Astrocyte (in vitro differentiated cells and primary cell): ENCODE measurements at regions not wholly inside any gene's neighbourhood (a gene's known extent, or its start where the extent isn't known, plus 50 kb on each side); places are given as distances from the start of the nearest gene placed in this dataset.

Source experiments
- EZH2 ChIP-seq: IDR thresholded peaks from 2 replicates; pipeline ENCODE4 v1.6.1; 2012; ENCODE audit warnings: mild to moderate bottlenecking, low read length, inconsistent platforms; ENCODE audit not compliant: insufficient read depth
- TF ChIP-seq, protein P1 (sequence below): IDR thresholded peaks from 2 replicates; pipeline ENCODE4 v1.5.1; 2011; ENCODE audit warnings: low read depth, mild to moderate bottlenecking, inconsistent platforms, low read length, moderate library complexity; ENCODE audit not compliant: insufficient read depth

DNA sequence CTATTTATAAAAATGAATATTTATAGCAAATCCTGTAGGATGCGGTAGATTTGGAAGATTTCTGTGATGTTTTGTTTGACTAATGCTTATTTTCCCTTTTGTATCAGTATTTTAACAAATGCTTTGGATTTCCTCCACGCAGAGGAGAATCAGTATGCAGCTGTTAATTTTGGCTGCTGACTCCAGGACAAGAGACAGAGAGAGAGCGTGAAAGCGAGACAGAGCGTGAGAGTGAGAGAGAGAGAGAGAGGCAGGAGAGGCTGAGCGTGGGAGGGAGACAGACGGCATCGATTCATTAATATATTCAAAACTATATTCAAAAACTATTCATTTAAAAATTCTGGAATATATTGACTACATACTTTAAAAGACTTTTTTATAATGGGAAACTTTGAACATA lies 62.5 kb downstream of the RRM2 start:
- TF ChIP-seq, protein P1, sequence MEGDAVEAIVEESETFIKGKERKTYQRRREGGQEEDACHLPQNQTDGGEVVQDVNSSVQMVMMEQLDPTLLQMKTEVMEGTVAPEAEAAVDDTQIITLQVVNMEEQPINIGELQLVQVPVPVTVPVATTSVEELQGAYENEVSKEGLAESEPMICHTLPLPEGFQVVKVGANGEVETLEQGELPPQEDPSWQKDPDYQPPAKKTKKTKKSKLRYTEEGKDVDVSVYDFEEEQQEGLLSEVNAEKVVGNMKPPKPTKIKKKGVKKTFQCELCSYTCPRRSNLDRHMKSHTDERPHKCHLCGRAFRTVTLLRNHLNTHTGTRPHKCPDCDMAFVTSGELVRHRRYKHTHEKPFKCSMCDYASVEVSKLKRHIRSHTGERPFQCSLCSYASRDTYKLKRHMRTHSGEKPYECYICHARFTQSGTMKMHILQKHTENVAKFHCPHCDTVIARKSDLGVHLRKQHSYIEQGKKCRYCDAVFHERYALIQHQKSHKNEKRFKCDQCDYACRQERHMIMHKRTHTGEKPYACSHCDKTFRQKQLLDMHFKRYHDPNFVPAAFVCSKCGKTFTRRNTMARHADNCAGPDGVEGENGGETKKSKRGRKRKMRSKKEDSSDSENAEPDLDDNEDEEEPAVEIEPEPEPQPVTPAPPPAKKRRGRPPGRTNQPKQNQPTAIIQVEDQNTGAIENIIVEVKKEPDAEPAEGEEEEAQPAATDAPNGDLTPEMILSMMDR: no peak
- TF ChIP-seq EZH2: no peak
